Thyroid gland (tissue), 4 donors: ENCODE measurements at regions not wholly inside any gene's neighbourhood (a gene's known extent, or its start where the extent isn't known, plus 50 kb on each side); places are given as distances from the start of the nearest gene placed in this dataset.

Experiments used
- DNase-seq, 2 donors: peaks; one replicate each; pipeline ENCODE4 v3.0.0-alpha.2; 2019
- H3K27ac ChIP-seq, 3 donors: fragments of 200-600 bp; sonication (generic); 1 replicate in 2 of 3; 2 replicates in 1 of 3; pipeline ENCODE4 v1.5.1; 2016 to 2019; ENCODE audit warnings: mild to moderate bottlenecking in 1 of 3, moderate library complexity in 1 of 3
- H3K27me3 ChIP-seq: fragments of 200-600 bp; sonication (generic); one replicate; pipeline ENCODE4 v1.5.1; 2019
- H3K36me3 ChIP-seq, 2 donors: fragments of 200-600 bp; sonication (generic); one replicate each; pipeline ENCODE4 v1.5.1; 2016 to 2019
- H3K4me1 ChIP-seq, 2 donors: fragments of 200-600 bp; sonication (generic); one replicate each; pipeline ENCODE4 v1.5.1; 2017 to 2019
- H3K4me3 ChIP-seq, 3 donors: fragments of 200-600 bp; sonication (generic); replicated peaks in 1 of 3; 1 replicate in 2 of 3; 2 replicates in 1 of 3; pipeline ENCODE4 v1.5.1; 2016; ENCODE audit warnings: mild to moderate bottlenecking in 1 of 3
- H3K9me3 ChIP-seq: fragments of 200-600 bp; sonication (generic); one replicate; pipeline ENCODE4 v1.5.1; 2017
- CTCF ChIP-seq, 6 experiments: fragments of 200-600 bp in 3 of 6; fragments of 450-650 bp in 3 of 6; sonication (generic) in 3 of 6; IDR thresholded peaks; one replicate each; pipeline ENCODE4 v1.5.1; 2016 to 2019; ENCODE audit warnings: antibody characterized with exemption in 6 of 6, mild to moderate bottlenecking in 2 of 6, inconsistent platforms in 1 of 6, moderate library complexity in 1 of 6
- POLR2A ChIP-seq, 2 donors: fragments of 450-650 bp; IDR thresholded peaks; one replicate each; pipeline ENCODE4 v1.6.1; 2017; ENCODE audit warnings: antibody characterized with exemption in 2 of 2, mild to moderate bottlenecking in 2 of 2, moderate library complexity in 1 of 2
- WGBS, 2 donors: methylation state at CpG; one replicate each; pipeline ENCODE4 v1.1.5; 2017; 5-methylcytosine and 5-hydroxymethylcytosine counted together
- intact Hi-C: fragments of 100-400 bp; cut with DNase I; formaldehyde crosslinking; loops from one replicate; pipeline ENCODE4 v1.15.1; 2023

GRCh38 chr9:90002397-90003271, 397.8 kb downstream of the GADD45G start:
- no peak for TF ChIP-seq POLR2A (IDR thresholded peaks at IDR 0.05)
- no peak for TF ChIP-seq CTCF (IDR thresholded peaks at IDR 0.05)
- no peak overlapping the region for H3K4me3 ChIP-seq
- H3K36me3 ChIP-seq: no peaks in the 10 kb centered on the region
- intact Hi-C loops: no loop called here
- no peaks in the 10 kb centered on the region for H3K9me3 ChIP-seq
- WGBS, 2 donors: 52 to 57% methylated on average over 9 of the region's 9 CpGs
- H3K4me1 ChIP-seq: peaks cover 24 to 49% of the 10 kb centered on the region in 2 donors
- H3K27ac ChIP-seq: no peak overlapping the region
- peak; percentile 17 to 44 for DNase-seq
- H3K27me3 ChIP-seq: no peaks in the 10 kb centered on the region

- no peak overlapping the region for H3K4me3 ChIP-seq
- H3K27me3 ChIP-seq: no peaks in the 10 kb centered on the region
- H3K36me3 ChIP-seq: no peaks in the 10 kb centered on the region
- 94 to 98% methylated on average over 3 of the region's 3 CpGs for WGBS, 2 donors
- no peak for DNase-seq
- no peaks in the 10 kb centered on the region for H3K9me3 ChIP-seq
- no peak for TF ChIP-seq CTCF (IDR thresholded peaks at IDR 0.05)
- no peak for TF ChIP-seq POLR2A (IDR thresholded peaks at IDR 0.05)
- intact Hi-C loops: no loop called here
- no peak overlapping the region for H3K27ac ChIP-seq
- peaks cover 8 to 33% of the 10 kb centered on the region in 2 donors for H3K4me1 ChIP-seq
These were observed 400.6 kb downstream of the GADD45G start for GRCh38 chr9:90005388-90005787.

GRCh38 chr9:90007516-90008440, 403.0 kb downstream of the GADD45G start:
- intact Hi-C loops: no loop called here

GRCh38 chr9:90009447-90009846, 404.6 kb downstream of the GADD45G start:
- Histone ChIP-seq H3K27ac (no peak overlapping the region), H3K4me1 (no peaks in the 10 kb centered on the region), H3K27me3 (no peaks in the 10 kb centered on the region), H3K4me3 (no peak overlapping the region), H3K36me3 (no peaks in the 10 kb centered on the region), H3K9me3 (no peaks in the 10 kb centered on the region)
- intact Hi-C loops: no loop called here
- DNase-seq: no peak
- TF ChIP-seq POLR2A (IDR thresholded peaks at IDR 0.05) (no peak), CTCF (IDR thresholded peaks at IDR 0.05) (no peak)
- WGBS, 2 donors: 74 to 97% methylated on average over 3 to 4 of the region's 4 CpGs

More at GRCh38 chr9:90007516-90008440, 403.0 kb downstream of the GADD45G start:
- Histone ChIP-seq H3K27me3 (no peaks in the 10 kb centered on the region), H3K36me3 (no peaks in the 10 kb centered on the region), H3K9me3 (no peaks in the 10 kb centered on the region), H3K4me1 (peaks cover 0 to 13% of the 10 kb centered on the region in 2 donors), H3K4me3 (no peak overlapping the region), H3K27ac (no peak overlapping the region)
- no peak for DNase-seq
- WGBS, 2 donors: 81 to 83% methylated on average over 11 of the region's 11 CpGs
- no peak for TF ChIP-seq CTCF (IDR thresholded peaks at IDR 0.05)
- no peak for TF ChIP-seq POLR2A (IDR thresholded peaks at IDR 0.05)
